Left lung (tissue), 4 donors: ENCODE measurements at regions not wholly inside any gene's neighbourhood (a gene's known extent, or its start where the extent isn't known, plus 50 kb on each side); places are given as distances from the start of the nearest gene placed in this dataset.
"Not testable (repeated sequence)": the region's sequence is repeated elsewhere in the genome, so short reads cannot be mapped to it uniquely, and the experiment has no call there.

Experiments used
- ATAC-seq: fragments of 200-7000 bp; cut with Tn5 transposase; one replicate; pipeline ENCODE4 v1.9.1; 2020; ENCODE audit warnings: moderate library complexity
- DNase-seq, 4 donors: peaks; one replicate each; pipeline ENCODE4 v3.0.0-alpha.2; 2013 to 2020
- H3K27ac ChIP-seq, 2 donors: fragments of 200-600 bp; sonication (generic) in 1 of 2; one replicate each; pipeline versions ENCODE4 v1.5.0 to v1.8.0; 2020 to 2021
- H3K27me3 ChIP-seq, 2 donors: fragments of 200-600 bp; sonication (generic) in 1 of 2; one replicate each; pipeline versions ENCODE4 v1.5.0 to v1.8.0; 2020 to 2021
- H3K36me3 ChIP-seq, 2 donors: fragments of 200-600 bp; sonication (generic) in 1 of 2; one replicate each; pipeline versions ENCODE4 v1.5.0 to v1.8.0; 2020 to 2021
- H3K4me1 ChIP-seq, 2 donors: fragments of 200-600 bp; one replicate each; pipeline ENCODE4 v1.8.0; 2021
- H3K4me3 ChIP-seq, 2 donors: fragments of 200-600 bp; sonication (generic) in 1 of 2; one replicate each; pipeline versions ENCODE4 v1.5.0 to v1.8.0; 2020 to 2021; ENCODE audit warnings: mild to moderate bottlenecking in 1 of 2
- H3K9me3 ChIP-seq, 2 donors: fragments of 200-600 bp; sonication (generic) in 1 of 2; one replicate each; pipeline versions ENCODE4 v1.5.0 to v1.8.0; 2020 to 2021
- intact Hi-C, 2 donors: fragments of 100-400 bp; cut with DNase I; formaldehyde crosslinking; loops; one replicate each; pipeline versions ENCODE4 v1.11.2 to v1.14.2; 2022
- TF ChIP-seq, protein P1 (sequence below), 2 donors: fragments of 200-600 bp; sonication (generic) in 1 of 2; IDR thresholded peaks; one replicate each; pipeline versions ENCODE4 v1.5.0 to v1.8.0; 2021; ENCODE audit warnings: antibody characterized with exemption in 2 of 2
- donor health status: DM: no; HTN: yes; CAD: no.
- donor health status: DM: no; HTN: no; CAD: no.

DNA sequence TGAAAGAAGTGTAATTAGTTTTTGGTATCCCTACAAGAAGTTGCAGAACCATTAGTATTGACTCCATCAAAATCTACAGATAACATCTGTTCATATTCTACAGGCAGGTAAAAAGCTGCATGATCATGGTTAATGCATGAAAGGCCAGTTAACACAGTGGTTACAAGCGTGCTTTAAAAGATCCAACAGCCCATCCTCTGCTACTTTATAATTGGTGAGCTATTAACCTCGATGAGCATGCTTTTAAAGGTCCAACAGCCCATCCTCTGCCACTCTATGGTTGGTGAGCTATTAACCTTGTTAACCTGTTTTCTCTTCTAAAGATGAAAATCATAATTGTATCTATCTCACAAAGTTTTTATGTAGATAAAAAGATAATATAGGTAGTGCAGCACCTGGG lies 289.3 kb downstream of the DUSP6 start:
- Histone ChIP-seq H3K27ac (no peak overlapping the region), H3K27me3 (no peaks in the 10 kb centered on the region), H3K4me3 (no peak overlapping the region), H3K9me3 (no peaks in the 10 kb centered on the region), H3K4me1 (no peaks in the 10 kb centered on the region), H3K36me3 (no peaks in the 10 kb centered on the region)
- DNase-seq (no peak), ATAC-seq (no peak)
- intact Hi-C loops, result no loop called here
- TF ChIP-seq, protein P1, sequence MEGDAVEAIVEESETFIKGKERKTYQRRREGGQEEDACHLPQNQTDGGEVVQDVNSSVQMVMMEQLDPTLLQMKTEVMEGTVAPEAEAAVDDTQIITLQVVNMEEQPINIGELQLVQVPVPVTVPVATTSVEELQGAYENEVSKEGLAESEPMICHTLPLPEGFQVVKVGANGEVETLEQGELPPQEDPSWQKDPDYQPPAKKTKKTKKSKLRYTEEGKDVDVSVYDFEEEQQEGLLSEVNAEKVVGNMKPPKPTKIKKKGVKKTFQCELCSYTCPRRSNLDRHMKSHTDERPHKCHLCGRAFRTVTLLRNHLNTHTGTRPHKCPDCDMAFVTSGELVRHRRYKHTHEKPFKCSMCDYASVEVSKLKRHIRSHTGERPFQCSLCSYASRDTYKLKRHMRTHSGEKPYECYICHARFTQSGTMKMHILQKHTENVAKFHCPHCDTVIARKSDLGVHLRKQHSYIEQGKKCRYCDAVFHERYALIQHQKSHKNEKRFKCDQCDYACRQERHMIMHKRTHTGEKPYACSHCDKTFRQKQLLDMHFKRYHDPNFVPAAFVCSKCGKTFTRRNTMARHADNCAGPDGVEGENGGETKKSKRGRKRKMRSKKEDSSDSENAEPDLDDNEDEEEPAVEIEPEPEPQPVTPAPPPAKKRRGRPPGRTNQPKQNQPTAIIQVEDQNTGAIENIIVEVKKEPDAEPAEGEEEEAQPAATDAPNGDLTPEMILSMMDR (IDR thresholded peaks at IDR 0.05), result no peak

DNA sequence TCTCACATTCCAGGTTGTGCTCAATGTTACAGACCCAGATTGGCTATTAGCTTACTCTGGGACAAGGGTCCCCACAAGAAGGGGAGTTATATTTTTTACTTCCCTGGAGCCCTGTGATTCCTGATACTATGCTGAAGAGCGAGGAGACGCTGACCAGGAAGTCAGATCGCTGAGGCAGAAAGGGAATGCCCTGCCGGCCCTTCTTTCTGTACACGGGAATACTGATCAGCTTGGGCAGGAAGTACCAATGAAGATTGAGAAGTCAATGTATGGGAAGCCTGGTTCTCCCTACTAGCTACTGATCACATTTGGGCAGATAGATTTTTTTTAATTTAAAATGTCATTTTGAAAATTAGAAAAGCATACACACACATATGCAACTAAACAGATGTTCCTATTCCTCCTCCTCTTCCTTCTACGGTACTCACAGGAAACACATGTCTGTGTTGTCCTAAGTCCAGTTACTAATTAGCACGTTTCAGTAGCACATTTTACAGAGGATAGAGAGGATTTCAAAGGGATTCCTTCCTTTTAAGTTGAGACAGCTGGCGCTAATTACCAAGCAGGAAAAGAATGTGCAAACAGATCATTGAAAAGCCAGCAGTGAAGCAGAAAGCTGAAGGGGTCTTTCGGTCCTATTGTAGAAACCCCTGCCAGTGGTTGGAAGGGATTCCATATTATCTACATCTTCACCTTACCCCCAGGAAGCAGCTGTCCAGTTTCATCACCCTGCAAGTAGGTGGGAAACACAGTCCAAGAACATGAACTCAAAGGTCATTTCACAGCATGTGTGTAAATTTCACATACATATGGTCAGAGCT lies 292.4 kb downstream of the DUSP6 start:
- Histone ChIP-seq H3K4me1 (no peaks in the 10 kb centered on the region), H3K36me3 (no peaks in the 10 kb centered on the region), H3K9me3 (no peaks in the 10 kb centered on the region), H3K4me3 (no peak overlapping the region), H3K27me3 (no peaks in the 10 kb centered on the region), H3K27ac (no peak overlapping the region)
- TF ChIP-seq, protein P1 (IDR thresholded peaks at IDR 0.05), result no peak
- intact Hi-C loops, result no loop called here
- DNase-seq, result no peak
- ATAC-seq, result no peak

DNA sequence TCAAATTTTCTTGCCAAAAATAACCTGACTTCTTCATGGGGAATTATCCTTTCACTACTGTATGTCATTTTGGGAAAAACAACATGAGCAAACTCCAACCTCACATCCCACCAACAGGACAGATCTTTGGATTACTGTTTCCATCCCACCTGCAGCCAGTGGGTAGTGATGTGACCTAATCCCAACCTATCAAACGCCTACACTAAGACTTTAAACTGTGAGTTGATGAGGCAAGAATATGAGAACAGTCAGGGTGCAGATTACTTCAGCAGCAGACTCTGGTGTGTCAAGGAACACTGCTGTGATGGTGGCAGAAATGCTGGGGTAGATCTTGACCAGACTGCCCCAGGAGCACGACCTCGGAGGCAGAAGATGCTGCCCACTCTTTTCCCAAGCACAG lies 293.2 kb downstream of the DUSP6 start:
- no peaks in the 10 kb centered on the region for H3K9me3 ChIP-seq
- no peaks in the 10 kb centered on the region for H3K36me3 ChIP-seq
- no peak overlapping the region for H3K4me3 ChIP-seq
- H3K4me1 ChIP-seq, result no peaks in the 10 kb centered on the region
- H3K27ac ChIP-seq, result no peak overlapping the region
- no peaks in the 10 kb centered on the region for H3K27me3 ChIP-seq
- DNase-seq (no peak), ATAC-seq (no peak)
- intact Hi-C loops, result no loop called here
- TF ChIP-seq, protein P1 (IDR thresholded peaks at IDR 0.05), result no peak

DNA sequence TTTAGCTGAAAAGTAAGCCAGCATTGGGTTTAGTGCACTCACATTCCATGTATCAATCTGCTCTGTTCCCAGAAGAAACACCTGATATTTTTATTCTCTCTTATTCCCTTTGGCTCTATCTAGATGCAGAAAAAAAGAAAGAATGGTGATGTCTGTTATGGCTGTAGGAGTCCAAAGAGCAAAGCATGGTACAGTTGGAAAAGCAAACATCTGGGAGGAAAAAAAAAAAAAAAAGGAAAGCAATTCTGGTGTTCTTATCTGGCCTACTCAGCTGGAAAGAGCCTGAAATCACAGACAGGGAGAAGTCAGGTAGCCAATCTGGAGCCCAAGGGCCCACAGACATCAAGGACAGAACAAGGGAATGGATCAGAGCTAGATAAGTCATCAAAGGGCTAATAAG lies 293.9 kb downstream of the DUSP6 start:
- TF ChIP-seq, protein P1 (IDR thresholded peaks at IDR 0.05), result no peak
- H3K36me3 ChIP-seq, result no peaks in the 10 kb centered on the region
- no peak overlapping the region for H3K27ac ChIP-seq
- no peaks in the 10 kb centered on the region for H3K4me1 ChIP-seq
- no peak for ATAC-seq
- no peak overlapping the region for H3K4me3 ChIP-seq
- H3K27me3 ChIP-seq, result no peaks in the 10 kb centered on the region
- DNase-seq, result no peak
- H3K9me3 ChIP-seq, result no peaks in the 10 kb centered on the region
- intact Hi-C loops, result no loop called here

DNA sequence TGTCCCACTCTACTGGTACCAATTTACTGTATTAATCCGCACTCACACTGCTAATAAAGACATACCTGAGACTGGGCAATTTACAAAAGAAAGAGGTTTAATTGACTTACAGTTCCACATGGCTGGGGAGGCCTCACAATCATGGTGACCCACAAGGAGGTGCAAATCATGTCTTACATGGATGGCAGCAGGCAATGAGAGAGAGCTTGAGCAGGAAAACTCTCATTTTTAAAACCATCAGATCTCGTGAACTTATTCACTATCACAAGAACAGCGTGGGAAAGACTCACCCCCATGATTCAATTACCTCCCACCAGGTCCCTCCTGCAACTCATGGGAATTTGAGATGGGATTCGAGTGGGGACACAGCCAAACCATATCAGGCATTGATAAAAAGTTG lies 298.5 kb downstream of the DUSP6 start:
- not testable (repeated sequence) for H3K27ac ChIP-seq, H3K36me3 ChIP-seq, DNase-seq, H3K9me3 ChIP-seq, H3K4me3 ChIP-seq, ATAC-seq, H3K27me3 ChIP-seq
- peaks cover 0 to 16% of the 10 kb centered on the region in 2 donors for H3K4me1 ChIP-seq
- intact Hi-C loops, result loop anchor here in 1 of 2 donors (5.0 kb wide), 1 partner anchor 408 kb away; no protein-coding TSS in a partner anchor
